HG02588 (cell line): ENCODE measurements at regions not wholly inside any gene's neighbourhood (a gene's known extent, or its start where the extent isn't known, plus 50 kb on each side); places are given as distances from the start of the nearest gene placed in this dataset.

ENCODE experiments used
- ATAC-seq: cut with Tn5 transposase; IDR thresholded peaks from one replicate; pipeline ENCODE4 v1.9.1; 2021; ENCODE audit warnings: mild to moderate bottlenecking, moderate library complexity; ENCODE audit not compliant: unreplicated experiment

- no peak for ATAC-seq
These were observed 575.6 kb upstream of the KIRREL3 start for GRCh38 chr11:127576210-127576609.

GRCh38 chr11:127574478-127574877, 573.9 kb upstream of the KIRREL3 start:
- ATAC-seq = no peak

- ATAC-seq = no peak
These were observed 568.3 kb upstream of the KIRREL3 start for GRCh38 chr11:127568891-127569290.

- ATAC-seq = no peak
These were observed 566.8 kb upstream of the KIRREL3 start for GRCh38 chr11:127567237-127567932.

GRCh38 chr11:127564810-127565209, 564.2 kb upstream of the KIRREL3 start:
- no peak for ATAC-seq

- no peak for ATAC-seq
These were observed 559.4 kb upstream of the KIRREL3 start for GRCh38 chr11:127559978-127560377.

- ATAC-seq = no peak
These were observed 551.9 kb upstream of the KIRREL3 start for GRCh38 chr11:127552446-127552845.

- no peak for ATAC-seq
These were observed 530.6 kb upstream of the KIRREL3 start for GRCh38 chr11:127531167-127531566.

- no peak for ATAC-seq
These were observed 527.7 kb upstream of the KIRREL3 start for GRCh38 chr11:127528297-127528696.

- ATAC-seq = no peak
These were observed 524.0 kb upstream of the KIRREL3 start for GRCh38 chr11:127524618-127525017.

GRCh38 chr11:127521413-127521812, 520.8 kb upstream of the KIRREL3 start:
- no peak for ATAC-seq

GRCh38 chr11:127507851-127508250, 507.3 kb upstream of the KIRREL3 start:
- no peak for ATAC-seq

GRCh38 chr11:127506647-127507046, 506.1 kb upstream of the KIRREL3 start:
- ATAC-seq = no peak

GRCh38 chr11:127506126-127506525, 505.6 kb upstream of the KIRREL3 start:
- ATAC-seq = no peak

GRCh38 chr11:127496165-127496564, 495.6 kb upstream of the KIRREL3 start:
- ATAC-seq = no peak

GRCh38 chr11:127493330-127494022, 492.9 kb upstream of the KIRREL3 start:
- ATAC-seq = no peak

- ATAC-seq = no peak
These were observed 491.5 kb upstream of the KIRREL3 start for GRCh38 chr11:127492029-127492428.

GRCh38 chr11:127491589-127491988, 491.0 kb upstream of the KIRREL3 start:
- no peak for ATAC-seq

GRCh38 chr11:127490896-127491295, 490.3 kb upstream of the KIRREL3 start:
- ATAC-seq = no peak

GRCh38 chr11:127485541-127485940, 485.0 kb upstream of the KIRREL3 start:
- no peak for ATAC-seq

- ATAC-seq = no peak
These were observed 480.8 kb upstream of the KIRREL3 start for GRCh38 chr11:127481391-127481790.

GRCh38 chr11:127478826-127479225, 478.3 kb upstream of the KIRREL3 start:
- no peak for ATAC-seq

- ATAC-seq = no peak
These were observed 474.2 kb upstream of the KIRREL3 start for GRCh38 chr11:127474766-127475165.
